Mesenteric fat pad (tissue), 1 donor: ENCODE measurements at regions not wholly inside any gene's neighbourhood (a gene's known extent, or its start where the extent isn't known, plus 50 kb on each side); places are given as distances from the start of the nearest gene placed in this dataset.

Experiments used
- DNase-seq: peaks from one replicate; pipeline ENCODE4 v3.0.0-alpha.2; 2020; ENCODE audit warnings: low spot score
- donor health status: DM: yes; HTN: yes; CAD: no.

DNA sequence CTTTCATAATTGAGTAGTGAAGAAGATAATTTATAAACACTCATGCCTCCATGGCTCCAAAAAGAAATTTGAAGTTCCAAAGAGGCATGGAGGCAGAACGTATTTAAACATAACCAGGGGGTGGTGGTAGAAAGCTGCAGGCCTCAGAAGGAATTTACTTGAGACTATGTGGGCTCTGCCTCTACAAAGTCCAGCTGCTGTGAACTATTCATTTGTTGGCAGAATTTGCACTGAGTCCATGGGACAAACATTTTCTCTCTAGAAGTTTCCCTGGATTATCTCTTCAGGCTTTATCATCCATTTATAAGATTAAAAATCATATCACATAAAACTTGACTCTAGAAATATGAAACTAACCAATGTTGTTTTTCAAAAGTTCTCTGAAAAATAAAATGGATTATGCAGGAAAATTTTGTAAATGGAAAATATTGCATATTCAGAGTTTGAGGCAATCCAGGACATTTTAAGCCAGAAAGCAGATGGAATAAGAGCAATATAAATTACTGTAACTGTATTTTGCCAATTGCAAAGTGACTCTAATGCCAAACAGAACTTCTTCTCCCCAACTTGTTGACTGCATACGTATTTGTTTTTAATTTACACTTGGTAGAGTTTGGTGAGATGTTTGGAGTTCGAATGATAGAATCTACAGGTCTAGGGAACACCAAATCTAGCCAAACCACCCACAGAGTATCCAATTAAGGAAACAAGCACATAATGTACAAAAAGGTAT lies 258.2 kb downstream of the ENC1 start:
- DNase-seq = no peak

DNA sequence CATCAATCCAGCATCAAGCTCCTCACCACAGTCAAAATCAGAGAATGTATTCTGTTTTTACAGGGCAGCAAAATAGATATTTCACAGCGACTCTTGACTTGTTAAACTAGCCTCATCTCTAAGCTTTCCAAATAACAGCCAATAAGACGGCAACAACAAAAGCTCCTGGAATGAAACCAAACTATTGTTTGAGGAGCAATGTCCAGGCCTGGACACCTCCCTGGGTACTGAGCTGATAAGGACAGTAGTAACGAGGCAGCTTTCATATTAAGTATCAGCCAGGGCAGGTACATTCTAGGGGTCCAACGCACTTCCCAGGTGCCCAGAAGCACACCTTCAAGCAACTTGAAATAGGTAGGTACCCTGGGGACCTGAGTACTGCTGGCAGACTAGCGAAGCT lies 260.3 kb downstream of the ENC1 start:
- DNase-seq = no peak

DNA sequence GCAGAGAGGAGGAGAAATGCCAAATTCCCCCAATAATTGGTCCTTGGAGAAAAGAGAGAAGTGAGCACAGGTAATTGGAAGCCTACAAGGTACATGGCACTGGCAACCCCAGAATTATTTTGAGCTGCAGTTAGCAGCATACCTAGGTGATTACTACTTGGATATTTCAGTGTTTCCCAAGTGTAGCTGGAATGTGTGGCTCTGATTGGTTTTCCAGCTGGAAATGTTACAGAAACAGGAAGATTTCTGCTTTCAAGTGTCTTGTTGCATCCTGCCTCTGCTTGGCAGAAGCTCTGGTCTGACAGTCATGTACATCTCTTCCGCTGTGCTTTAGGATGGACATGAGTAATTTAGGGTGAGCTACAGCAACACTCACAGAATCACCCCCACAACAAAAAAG lies 262.1 kb downstream of the ENC1 start:
- DNase-seq = no peak

DNA sequence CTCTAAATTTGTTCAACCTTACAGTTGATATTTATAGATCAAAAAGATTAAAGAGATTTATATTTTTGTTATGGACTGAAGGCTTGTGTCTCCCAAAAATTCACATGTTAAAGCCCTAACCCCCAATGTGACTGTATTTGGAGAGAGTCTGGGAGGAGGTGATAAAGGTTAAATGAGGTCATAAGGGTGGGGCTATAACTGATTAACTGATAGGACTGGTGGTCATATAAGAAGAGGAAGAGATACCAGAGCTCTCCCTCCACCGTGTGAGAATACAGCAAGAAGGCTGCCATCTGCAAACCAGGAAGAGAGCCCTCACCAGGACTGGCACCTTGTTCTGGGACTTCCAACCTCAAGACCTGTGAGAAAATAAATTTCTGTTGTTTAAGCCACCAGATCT lies 264.3 kb downstream of the ENC1 start:
- no peak for DNase-seq

DNA sequence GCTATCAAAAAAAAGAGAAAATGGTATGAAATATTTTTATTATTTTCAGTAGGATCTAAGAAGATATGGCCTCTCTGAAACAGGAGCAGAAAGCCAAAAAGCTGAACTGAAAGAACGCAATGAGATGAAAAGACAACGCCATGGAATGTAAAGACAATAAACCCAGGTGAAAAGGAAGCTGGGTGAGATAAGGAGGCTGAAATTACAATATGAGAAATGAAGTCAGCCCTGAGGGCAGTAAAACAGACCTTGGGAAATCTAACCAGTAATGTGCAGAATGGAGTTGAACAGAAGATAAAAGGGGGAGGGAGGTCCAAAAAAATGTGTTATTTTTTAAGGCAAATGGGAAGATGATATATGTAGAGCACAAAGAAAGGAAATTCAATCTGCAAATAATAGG lies 265.3 kb downstream of the ENC1 start:
- DNase-seq = no peak

DNA sequence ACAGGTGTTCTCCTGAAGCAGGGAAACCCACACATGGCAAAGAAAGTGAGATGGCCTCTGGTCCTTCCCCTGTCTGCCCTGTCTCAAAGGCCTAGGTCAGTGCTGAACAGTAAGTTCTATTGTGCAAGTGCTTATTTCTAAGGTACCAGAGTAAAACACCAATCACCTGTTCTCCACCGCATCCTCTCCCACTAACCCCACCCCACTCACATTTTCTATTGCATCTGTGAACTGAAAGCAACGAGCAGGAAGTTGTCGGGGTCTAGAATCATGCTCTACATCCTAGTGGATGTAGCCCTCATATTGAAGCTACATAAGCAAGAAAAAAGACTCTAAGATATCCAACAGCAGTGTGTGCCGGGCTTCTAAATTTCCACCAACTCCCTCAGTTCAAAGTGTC lies 265.9 kb downstream of the ENC1 start:
- no peak for DNase-seq

DNA sequence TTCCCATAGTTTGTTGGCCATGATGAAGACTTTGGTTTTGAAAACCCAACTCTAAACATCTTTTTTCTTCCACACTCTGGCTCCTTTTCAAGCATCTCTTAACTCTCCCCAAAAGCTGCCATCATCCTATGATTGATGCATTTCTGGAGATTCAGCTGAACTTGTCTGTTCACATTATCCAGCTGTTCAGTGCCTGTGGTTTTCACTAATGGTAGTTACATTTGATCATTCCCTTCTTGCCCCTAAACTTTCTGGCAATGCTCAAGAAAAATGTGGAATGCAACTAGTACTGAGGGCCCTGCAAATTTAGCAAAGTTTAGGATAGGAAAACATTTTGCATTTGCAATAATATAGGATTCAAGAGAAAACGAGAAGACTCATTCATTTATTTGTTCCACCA lies 267.5 kb downstream of the ENC1 start:
- DNase-seq = no peak

DNA sequence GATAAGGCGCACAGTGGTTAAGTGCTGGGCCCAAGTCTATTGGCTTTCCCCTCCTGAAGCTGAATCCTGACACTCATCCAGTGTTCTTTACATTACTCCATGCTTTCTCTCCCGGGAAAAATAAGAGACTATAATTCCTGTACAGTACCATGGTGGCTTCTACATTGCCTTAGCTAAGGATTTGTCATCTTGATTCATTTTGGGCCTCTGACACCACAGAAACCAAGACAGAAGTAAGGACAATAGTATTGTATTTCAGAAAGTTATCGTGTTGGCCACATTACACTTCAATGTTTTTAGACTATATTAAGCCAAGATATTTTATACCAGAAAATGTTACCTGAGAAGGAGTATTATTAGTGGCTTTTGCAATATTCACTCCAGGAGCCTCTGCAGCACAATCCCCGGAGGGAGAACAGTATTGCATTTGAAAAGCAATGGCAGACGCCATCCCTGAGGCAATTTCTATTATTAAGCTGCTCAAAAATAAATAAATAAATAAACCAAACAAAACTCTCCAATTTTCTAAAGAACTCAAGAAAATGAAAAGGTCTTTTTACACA lies 267.9 kb downstream of the ENC1 start:
- DNase-seq = no peak

DNA sequence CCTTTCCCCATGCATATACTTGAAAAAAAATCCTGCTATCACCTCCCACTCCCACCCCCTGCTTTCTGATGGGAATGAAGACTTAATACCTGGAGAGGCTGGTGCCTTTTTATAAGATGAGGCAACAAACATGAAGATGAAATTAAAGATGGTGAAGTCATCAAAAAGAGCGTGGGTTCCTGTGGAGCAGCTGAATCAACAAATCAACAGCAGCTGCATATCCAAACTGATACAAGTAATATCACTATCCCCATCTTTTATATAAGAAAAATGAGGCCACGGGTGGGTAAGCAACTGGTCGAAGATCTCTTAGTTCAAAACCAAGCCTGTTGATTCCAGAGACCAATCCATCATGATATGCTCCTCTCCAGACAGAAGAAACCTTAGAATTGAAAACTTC lies 268.5 kb downstream of the ENC1 start:
- DNase-seq = no peak

DNA sequence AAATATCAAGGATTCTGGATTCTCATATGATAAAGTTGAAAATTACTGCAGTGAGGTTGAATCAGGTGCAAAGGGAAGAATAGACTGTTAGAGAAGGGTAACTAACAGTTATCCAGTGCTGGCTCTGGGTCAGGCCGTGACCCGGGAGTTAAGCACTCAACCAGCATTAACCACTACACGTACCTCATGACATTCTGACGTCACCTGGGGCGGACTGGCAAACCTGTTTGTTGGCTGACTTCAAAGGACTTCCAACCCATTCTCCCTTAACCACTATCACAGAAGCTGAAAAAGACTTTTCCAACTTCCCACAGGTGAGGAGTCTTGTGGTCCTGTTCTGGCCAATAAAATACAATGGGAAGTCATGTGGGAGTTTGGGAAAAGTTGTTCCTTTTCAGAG lies 268.9 kb downstream of the ENC1 start:
- DNase-seq = no peak

DNA sequence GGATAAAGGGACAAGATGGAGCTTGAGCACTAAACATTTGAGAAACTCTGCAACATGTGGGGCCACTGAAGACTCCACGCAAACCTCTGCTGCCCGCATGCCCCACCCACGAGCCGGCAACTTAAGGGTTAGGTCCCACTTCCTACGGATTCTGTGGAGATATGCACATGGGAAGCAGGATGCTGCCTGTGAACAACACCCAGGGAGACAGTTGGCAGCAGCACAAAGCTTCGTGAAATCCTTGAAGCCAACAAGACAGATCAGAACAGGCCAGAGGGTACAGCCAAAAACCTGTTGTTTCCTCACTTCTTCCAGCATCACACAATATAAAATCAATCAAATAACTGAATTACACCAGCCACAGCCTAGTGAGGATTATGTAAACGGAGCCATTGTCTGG lies 270.4 kb downstream of the ENC1 start:
- no peak for DNase-seq

DNA sequence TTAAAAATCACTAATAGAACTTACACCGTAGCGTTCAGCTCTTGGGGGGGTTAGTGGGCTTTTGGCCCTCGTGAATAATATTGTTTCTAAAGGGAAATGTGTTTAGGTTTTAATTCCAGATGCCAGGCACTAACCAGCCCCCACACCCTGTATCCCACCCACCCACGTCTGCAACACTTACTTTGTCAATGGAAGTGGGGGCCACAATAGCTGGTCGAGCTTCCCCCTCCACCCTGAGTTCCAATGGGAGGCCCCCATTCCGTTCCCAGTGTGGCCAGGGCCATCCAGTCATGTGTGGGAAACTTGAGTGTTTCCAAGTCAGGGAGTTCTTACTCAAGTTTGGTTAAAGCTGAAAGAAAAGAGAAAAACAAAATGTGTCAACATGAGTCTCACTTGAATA lies 271.4 kb downstream of the ENC1 start:
- no peak for DNase-seq

DNA sequence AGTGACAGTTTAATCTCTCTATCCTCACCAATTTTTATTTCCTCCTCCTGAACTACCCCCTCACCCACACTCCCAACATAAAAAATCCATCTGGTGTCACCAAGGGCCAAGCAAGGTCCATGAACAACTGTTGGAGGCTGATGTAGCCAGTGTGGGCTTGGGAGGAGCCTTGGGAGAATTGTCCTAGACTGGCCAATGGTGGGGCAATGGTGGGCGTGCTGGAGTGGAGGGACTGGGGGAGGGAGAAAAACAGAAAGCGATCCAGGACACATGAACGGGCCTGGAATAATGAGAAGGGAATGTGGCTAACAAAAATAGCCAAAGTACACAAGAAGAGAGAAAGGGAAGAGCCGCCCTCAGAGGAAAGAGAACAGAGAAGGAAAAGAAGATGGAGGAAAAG lies 272.6 kb downstream of the ENC1 start:
- no peak for DNase-seq

DNA sequence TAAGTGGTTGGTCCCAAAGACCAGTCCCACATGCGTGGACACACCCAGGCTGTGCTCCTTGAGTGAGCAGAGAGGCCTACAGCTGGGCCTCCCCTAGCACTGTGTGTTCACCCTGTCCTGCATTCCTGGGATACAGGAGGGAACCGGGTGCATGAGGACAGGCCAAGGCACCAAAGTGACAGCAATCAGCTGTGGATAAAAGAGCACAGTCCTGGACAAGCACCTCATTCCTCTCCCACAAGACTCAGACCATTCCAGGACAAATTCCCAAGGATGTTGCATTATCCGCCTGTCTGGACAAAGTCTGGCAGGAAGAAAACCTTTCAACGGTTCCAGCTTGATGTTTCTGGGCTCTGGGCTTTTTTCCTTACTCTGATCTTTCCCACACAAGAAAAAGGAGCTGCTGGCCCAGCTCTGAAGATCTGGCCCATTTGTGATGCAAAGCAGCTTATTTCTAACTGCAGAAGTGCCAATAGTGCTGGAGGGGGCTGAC lies 273.2 kb downstream of the ENC1 start:
- no peak for DNase-seq

DNA sequence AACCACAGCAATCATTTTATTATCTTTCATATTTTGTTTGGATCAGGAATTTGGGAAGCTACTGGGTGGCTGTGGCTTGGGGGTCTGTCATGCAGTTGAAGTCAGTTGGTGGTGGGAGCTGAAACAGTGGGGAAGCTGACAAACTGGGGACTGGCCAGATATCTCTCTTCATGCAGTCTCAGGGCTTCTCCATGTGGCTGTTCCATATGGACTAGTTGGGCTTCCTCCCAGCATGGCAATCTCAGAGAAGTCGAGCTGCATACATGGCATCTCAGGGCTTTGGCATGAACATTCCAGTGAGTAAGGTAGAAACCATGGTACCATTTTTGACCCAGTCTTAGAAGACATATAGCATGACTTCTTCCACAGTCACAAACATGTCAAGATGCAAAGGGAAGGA lies 274.8 kb downstream of the ENC1 start:
- no peak for DNase-seq

DNA sequence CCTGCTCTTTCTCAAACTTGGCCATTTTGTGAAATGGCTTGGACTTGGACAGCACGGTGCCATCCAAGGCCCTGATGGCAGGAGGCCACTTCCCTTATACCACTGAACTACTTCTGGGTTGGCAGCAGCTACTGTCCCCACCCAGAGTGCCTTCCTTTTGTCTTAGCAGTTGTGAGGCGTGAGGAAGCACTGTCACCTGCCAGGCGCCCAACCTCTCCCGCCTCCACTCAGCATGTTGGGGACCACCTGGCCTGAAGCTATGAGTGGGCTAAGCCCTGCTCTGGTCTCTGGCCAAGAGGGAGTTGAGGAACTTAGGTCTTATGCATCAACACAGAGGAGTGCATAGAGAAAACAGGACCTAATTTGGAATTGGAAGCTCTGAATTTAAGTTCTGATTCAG lies 276.0 kb downstream of the ENC1 start:
- no peak for DNase-seq

DNA sequence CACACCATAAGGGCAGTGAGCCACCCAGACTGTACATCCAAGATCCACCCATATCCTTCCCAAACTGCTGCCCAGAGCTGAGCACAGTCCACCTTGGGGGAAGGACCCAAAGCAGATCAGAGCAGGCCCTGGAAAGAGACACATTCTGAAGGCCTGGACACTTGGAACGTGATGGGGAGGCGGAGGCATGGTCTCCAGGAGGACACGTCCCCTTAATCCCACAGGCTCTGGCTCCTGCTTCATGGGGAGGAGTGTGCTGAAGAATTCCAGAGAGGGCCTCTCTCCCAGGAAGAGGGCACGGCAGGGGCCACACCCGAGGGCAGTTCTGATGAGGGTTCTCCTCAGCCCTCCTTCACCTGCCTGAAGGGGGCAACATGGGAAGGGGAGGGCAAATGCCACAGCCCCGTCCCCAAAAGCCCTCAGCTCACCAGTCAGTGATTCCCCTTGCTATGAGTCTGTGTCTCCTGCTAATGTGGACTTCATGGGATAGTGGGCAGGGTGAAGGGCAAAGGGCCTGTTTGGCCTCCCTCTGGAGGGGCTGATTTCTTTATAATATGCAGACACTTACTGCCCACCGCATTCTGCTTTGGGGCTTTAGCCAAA lies 276.8 kb downstream of the ENC1 start:
- no peak for DNase-seq

DNA sequence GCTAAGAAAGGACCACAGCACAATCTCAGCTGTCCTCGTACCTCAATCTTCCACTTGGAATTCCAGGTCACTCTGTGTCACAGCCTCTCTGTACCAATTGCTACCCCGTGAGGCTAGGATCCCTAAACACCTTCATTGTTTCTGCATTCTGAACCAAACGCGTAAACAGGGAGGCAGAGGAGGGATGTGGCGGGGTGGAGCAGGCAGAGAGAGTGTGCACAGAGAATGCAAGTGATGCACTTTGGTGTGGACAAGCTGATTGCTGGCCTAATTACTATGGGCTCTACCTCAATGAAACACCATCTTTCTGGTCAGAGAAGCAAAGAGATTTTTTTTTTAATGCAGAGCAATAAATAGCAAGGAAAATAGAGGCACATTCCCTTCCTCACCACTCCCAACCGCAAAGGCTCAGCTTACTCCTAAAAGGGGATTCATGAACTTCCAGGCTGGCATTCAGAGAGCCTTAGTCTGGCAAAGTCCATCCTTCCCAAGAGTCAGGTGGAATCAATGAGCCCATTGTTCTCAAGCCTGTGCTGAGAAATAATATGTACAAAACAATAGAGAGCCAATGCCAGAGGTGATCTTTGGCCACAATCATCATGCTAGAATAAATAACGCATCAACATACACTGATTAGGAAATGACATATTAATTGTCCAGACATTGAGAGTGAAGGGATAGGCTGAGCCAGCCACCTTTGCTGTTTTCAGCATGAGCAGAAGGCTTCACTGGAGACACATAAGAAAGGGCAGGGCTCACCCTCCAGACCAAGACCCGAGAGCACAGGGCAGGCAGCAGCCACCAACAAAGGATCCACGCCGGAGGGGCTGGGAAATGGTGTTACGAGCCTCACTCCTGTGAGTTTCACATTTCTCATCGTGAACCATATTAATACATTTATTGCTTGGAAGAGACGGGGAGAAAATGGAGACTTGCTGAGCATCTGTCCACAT lies 278.8 kb downstream of the ENC1 start:
- DNase-seq = no peak

DNA sequence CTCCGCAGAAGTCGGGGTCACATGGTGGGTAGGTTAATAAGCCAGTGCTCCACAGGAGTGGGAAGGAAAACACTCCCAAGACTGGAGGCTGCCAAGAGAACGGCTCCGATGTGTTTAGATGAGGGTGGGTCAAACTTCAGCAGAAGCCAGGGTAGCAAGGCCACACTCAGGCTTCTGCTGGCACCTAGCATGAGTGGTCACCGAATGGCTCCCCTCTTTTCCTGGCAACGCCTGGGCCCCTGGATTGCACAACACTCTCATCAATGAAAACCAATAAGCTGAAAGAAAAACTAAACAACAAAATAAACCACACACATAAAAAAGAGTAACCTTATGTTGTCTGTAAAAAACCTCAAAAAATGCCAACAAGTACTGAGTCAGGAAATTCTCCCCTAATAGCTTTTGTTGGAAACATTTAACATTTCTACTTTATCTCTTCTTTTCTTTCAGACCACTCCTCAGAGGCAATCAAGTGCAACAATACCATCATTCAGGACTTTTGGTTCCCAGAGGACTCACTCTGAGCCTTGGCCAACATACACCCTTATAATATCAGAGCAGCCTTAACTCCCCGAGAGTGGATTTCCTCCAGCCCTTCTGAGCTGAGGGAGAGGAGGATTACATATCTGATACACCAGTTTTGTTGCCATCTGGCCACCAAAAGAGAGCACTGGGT lies 279.9 kb downstream of the ENC1 start:
- DNase-seq = no peak

DNA sequence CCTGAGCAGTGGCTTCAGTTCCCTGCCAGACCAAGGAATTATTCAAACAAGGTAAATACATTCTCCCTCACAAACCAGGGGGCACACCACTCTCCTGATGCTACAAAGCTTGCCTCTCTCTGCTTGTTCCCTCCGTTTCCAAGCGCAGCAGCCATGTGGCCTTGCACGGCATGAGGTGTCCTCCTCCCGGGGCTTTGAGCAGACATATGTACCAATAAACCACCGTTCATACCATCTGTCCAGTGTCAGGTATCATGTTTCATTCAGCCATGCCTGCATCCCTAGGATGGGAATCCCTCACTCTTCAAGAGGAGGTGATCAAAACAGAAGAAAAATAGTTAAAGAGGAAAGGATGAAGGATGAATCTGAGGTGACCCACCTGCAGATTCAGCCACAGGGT lies 282.7 kb downstream of the ENC1 start:
- no peak for DNase-seq

DNA sequence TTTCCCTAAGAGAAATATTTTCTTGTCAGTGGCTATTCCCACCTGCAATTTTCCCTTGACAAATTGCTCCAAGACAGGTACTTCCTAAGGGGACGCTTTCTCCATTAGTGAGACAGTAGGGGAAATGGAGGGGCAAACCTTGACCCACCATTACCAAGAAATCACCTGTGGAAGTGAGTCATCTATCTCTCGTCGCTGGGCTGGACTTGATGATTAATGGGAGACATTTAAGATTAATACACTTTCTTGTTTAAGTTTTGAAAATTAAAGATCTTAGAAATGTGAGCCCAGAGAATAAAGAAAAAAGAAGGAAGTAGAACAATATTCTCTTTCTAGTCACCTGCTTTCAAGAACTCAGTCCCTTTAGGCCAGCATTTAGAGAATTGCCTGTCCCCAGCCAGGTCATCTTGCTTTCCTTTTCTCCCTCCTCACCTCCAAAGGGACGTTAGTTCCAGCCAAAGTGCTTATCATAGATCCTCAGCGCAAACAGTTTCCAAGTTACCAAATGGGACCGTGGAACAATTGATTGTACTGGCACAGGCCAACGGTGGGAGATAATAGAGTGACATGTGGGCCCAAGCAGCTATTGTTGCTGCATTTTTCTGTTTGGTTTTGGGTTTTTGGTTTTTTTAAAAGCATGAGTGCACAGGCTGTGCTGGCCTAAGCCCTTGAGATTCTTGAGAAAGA lies 284.4 kb downstream of the ENC1 start:
- DNase-seq = no peak
